Fibroblast of pulmonary artery (primary cell): ENCODE measurements at regions not wholly inside any gene's neighbourhood (a gene's known extent, or its start where the extent isn't known, plus 50 kb on each side); places are given as distances from the start of the nearest gene placed in this dataset.

Experiments used
- DNase-seq: peaks from one replicate; pipeline ENCODE4 v3.0.0-alpha.2; 2010; ENCODE audit warnings: low read depth
- H3K4me3 ChIP-seq: replicated peaks from 2 replicates; pipeline ENCODE4 v1.5.1; 2011; ENCODE audit warnings: low read depth, mild to moderate bottlenecking, control low read depth, low read length, moderate library complexity
- CTCF ChIP-seq: IDR thresholded peaks from 2 replicates; pipeline ENCODE4 v1.5.1; 2011; ENCODE audit warnings: mild to moderate bottlenecking, control low read depth, low read length, inconsistent platforms; ENCODE audit errors: missing control alignments

GRCh38 chrX:109281483-109282275 is 200.2 kb downstream of the GUCY2F start:
- no peak overlapping the region for H3K4me3 ChIP-seq
- TF ChIP-seq CTCF: no peak
- peak; percentile 86 for DNase-seq

- DNase-seq: no peak
Observed at GRCh38 chrX:109274806-109275205, 207.1 kb downstream of the GUCY2F start.

GRCh38 chrX:109270580-109271484 is 211.1 kb downstream of the GUCY2F start:
- DNase-seq: peak; percentile 57
- no peak overlapping the region for H3K4me3 ChIP-seq

More at GRCh38 chrX:109274806-109275205, 207.1 kb downstream of the GUCY2F start:
- no peak overlapping the region for H3K4me3 ChIP-seq
- no peak for TF ChIP-seq CTCF

GRCh38 chrX:109268340-109268739 is 213.5 kb downstream of the GUCY2F start:
- DNase-seq: no peak
- H3K4me3 ChIP-seq: no peak overlapping the region
- no peak for TF ChIP-seq CTCF

More at GRCh38 chrX:109270580-109271484, 211.1 kb downstream of the GUCY2F start:
- no peak for TF ChIP-seq CTCF

- no peak for DNase-seq
- no peak for TF ChIP-seq CTCF
- no peak overlapping the region for H3K4me3 ChIP-seq
Observed at GRCh38 chrX:109266034-109266433, 215.9 kb downstream of the GUCY2F start.

- TF ChIP-seq CTCF: no peak
- no peak for DNase-seq
- H3K4me3 ChIP-seq: no peak overlapping the region
Observed at GRCh38 chrX:109264878-109265277, 217.0 kb downstream of the GUCY2F start.
